GM19035 (cell line): ENCODE measurements at regions not wholly inside any gene's neighbourhood (a gene's known extent, or its start where the extent isn't known, plus 50 kb on each side); places are given as distances from the start of the nearest gene placed in this dataset.

Experiments
- ATAC-seq: cut with Tn5 transposase; IDR thresholded peaks from one replicate; pipeline ENCODE4 v1.9.1; 2021; ENCODE audit not compliant: unreplicated experiment

DNA sequence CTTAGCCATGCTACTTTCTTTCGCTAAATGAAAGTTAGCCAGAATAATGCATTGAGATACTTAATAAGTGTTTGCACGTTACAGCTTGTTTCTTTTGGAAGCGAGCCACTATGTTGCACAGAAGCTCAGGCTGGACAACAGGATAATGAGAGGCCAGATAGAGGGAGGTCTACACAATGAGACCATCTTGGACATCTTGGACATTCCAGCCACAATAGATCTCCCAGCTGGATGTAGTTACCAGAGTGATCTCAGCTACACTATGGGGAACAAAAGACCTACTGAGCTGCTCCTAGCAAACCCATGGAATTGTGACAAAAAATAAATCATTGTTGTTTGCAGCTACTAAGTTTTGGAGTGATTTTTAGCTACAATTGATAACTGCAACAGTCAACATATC is 540.1 kb upstream of the SEMA6D start:
- no peak for ATAC-seq

DNA sequence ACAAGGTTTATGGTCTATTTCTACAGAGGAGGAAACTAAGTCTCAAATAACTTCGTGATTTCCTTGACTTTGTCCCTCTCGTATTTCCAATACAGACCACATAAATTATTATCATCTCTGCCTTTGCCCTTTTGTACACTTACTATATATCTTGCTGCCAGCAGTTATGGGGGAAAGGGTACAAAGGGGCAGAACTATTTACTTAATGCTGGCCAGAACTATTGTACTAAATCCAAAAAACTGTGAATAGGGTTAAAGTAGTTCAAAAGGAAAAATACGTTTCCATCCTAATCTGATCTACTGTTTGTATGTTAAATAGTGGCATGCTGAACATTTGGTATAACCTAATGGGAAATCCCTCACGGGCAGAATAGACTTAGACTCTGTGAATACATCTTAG is 537.3 kb upstream of the SEMA6D start:
- no peak for ATAC-seq

DNA sequence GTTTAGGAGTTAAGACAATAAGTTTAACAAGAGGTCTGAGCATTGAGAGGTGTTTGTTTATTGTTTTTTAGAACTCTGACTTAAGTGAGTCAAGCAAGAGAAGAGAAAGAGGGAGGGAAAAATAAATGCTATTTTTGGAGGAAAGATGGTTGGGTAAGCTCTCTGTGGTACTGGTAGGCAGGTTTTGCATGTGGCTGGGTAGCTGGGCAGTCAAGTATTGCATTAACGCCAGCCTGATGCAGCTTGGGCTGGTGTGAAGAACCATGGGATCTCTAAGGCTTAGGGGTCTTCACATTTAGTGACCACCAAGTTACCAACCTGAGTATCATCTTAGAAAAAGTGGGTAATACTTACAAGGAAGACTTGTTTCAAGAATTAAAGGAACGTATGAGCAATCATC is 534.5 kb upstream of the SEMA6D start:
- no peak for ATAC-seq

- no peak for ATAC-seq
Measured at GRCh38 chr15:47184003-47184907, 533.0 kb upstream of the SEMA6D start.

DNA sequence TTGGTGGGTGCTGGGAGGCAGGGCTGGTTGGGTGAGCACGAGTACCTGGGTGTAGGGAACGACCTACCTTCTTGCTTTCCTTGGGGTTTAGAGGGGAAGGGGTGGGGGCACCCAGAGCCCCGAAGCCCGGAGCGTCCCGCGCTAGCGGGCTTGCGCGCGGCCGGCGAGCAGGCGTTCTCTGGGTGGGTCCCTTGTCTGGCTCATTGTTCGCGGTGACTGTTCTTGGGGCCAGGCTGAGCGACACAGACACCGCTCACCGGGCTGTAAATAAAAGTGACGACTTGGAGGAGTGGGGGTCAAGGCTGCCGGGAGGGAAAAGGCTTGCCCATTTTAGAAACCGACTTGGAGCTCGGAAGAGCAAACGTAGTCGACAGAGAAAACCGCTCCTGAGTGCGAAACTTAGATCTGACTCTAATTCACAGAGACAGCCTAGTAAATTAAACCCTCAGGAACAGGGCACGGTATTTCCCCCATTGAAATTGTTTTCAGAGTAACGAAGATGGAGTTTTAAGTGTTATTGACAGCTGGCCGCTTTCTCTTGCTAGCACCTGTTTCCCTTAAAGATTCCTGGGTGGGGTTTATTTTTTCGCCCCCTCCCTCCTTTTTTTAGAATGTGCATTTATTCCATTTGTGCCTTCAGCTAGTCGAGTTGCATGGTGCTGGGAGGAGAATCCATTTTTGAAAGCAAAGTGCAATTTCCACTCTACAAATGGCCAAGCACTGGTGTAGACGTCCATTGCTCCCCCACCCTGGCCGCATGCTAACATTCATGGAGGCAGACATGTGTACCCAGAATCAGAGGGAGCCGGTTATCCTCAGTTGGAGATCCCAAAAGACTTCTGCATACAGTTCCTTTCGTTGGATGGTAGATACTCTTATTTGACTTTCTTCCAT is 532.1 kb upstream of the SEMA6D start:
- no peak for ATAC-seq

GRCh38 chr15:47186075-47186474 is 531.2 kb upstream of the SEMA6D start:
- no peak for ATAC-seq

DNA sequence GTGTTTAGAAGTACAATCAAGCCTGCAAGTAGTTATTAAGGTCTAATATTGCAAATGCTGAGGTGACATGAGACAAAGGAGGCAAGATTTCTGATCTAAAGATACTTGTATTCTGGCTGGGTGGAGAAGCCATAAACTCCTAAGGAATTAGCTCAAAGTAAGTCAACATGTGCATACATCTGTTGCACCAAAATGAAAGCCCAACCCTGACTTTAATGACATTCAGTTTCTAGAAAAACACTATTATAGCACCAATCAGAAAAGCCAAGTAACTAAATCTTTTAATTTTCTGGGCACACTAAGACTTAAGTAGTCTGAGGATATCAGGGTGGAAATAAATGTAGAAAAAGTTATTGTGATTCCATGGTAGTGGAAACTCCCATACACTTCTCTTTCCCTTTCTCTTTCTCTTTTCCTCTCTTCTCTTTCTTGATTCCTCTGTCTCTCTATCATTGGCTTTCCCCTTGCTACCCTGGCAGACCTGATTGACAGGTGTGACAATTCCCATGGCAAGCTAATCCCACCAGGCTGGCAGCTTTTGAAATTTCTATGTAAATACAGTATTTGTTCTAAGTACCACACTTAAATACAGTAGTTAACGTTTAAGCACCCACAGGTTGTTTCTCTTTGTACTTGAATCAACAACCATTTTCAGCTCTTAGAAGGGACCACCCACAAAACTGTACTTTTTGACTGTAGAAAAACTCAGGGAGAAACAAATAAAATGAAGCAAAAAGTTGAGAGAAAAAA is 528.4 kb upstream of the SEMA6D start:
- no peak for ATAC-seq

- ATAC-seq, result no peak
Measured at GRCh38 chr15:47194718-47195117, 522.6 kb upstream of the SEMA6D start.

DNA sequence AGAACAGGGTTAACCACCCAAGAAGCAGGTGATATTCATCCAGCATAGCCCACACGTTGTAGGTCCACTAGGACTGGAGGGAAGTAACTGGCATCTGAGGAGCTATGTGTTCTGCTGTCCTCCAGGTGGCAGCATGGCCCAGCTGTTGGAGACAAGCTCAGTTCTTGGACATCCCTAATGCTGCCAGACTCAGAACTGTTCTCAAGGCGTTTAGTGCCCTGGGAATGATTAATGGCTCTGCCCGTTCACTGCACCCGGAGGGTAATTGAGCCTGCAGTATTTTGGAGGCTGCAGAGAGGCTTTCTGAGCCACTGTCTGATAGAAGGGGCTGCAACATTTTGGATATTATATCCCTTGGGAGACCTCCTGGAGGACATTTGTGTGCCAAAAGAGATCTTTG is 521.3 kb upstream of the SEMA6D start:
- peak; percentile 95 for ATAC-seq

DNA sequence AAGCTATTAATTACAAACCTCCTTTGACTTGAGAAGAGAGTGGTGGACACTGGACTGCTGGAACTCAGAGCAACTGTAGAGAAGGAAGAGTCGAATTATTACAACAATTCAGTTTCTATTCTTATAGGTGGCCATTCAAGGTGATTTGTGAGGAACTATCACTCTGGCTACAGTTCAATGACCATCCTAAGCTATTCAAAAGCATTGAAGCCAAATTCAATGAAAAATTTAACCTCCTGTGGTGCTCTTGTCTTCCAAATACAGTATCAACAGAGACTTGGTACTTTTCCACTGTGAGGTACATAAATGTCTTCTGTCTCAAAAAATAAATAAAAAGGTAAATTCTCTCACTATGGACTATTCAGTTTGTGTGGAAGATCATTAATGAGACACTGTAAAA is 513.3 kb upstream of the SEMA6D start:
- no peak for ATAC-seq

DNA sequence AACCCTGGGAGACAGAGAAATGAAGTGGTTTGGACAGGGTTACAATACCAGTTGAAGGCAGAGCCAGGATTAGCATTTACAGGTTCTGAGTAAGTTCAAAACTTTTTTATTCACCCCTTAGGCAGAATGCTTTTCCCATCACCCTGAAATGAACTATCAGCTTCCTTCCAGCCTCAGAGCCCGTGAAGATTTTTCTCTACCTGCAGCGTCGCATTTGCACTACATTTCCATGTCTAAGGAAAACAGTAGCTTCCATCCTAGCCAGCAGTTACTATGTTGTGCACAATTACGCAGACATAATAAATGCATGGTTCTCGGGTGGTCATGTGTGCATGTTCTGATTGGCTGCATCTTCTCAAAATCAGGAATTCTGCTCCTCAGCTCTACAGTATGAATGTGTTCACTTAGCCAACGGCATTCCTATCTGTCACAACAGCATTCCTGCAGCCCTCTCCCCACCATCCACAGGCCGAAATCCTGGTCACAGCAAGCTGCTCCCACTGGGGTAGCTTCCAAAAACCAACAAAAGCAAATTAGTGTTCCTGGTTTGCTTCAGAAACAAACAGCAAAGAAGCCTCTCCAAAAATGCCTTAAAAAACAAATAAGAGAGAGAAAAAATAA is 510.8 kb upstream of the SEMA6D start:
- no peak for ATAC-seq

DNA sequence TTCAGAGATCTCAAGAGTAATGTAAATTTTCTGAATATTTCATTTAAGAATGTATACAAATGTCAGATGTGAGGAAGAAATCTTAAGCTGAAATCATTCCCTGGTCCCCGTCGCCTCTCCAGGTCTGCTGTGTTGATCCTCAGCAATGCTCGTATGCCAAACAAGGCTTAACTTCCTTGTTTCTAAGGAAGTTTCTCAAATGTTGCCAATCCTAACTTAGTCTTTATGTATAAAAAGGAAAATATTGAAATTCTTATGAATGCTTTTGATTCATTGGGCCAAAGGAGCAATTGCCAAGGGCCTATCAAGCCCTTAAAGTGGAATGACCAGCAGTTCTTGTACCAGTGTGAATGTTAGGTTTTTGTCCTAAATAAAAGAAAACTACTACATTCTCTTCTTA is 507.7 kb upstream of the SEMA6D start:
- ATAC-seq, result no peak

DNA sequence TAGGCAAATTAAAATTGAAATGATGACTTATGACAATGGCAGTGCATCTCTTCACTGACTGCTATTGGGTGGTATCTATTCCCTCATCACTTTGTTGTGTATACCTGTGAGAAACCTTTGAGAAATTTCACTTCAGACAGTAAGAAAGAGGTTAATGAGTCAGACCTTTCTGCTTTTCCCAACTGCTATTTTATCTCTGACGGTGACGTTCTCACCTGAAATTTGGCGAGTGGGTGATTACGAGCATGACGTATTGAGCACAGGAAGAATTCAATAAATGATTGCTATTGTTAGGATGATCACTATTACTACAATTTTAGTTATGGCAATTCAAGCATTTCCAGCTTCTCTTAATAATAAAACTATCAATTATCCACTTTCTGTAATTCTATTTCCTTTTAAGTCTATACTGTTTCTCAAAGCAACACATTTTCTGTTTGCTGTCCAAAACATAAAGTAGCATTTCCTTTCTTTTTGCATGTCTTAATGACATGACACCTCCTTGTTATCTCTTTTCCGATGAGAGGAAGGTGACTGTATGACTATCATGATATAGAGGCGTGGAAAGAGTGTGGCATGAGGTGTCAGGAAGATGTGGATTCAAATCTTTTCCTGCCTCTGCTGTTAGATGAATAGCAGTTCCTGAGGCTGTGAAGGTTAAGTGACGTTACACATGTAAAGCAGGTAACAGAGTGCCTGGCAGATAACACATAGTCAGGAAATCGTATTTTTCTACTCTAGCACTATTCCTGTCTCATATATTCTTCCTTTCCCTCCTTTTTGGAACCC is 504.9 kb upstream of the SEMA6D start:
- ATAC-seq, result no peak

GRCh38 chr15:47213883-47214282 is 503.4 kb upstream of the SEMA6D start:
- ATAC-seq, result no peak

- ATAC-seq, result no peak
Measured at GRCh38 chr15:47218295-47218694, 499.0 kb upstream of the SEMA6D start.

DNA sequence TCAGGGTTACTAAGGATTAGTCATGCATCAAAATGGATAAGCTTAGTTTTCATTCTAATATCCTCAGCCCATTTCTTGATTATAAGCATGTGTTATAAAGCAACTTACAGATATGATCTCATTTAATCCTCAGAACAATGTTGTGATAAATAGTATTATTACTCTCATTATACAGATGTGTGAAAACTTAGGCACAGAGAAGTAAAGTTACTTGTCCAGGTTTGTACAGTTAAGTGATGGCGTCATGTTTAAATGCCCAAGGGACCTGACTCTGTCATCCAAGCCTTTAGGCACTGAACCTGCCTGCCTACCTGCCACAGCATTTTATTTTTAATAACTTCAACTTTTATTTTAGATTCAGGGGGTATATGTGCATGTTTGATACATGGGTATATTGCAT is 472.9 kb upstream of the SEMA6D start:
- ATAC-seq, result no peak

- no peak for ATAC-seq
Measured at GRCh38 chr15:47246317-47246716, 471.0 kb upstream of the SEMA6D start.

GRCh38 chr15:47258521-47258920 is 458.8 kb upstream of the SEMA6D start:
- ATAC-seq, result no peak

DNA sequence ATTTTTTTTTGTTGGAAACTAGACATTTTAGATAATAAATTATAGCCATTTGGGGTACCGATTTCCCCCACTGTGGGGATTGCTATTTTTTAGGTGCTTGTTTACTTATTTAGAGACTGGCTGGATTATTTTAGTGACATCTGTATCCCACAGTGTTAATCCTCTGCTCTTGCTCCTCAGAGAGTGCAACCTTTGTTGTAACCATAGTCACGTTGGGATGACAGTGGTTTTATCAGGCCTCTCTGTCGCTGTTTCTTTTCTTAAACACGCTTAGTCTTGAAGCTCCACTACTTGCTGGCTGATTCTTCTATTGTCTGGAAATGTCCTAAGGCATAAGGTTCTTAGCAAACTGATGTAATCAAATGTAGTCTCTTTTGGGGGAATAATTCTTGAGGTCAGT is 451.6 kb upstream of the SEMA6D start:
- no peak for ATAC-seq

DNA sequence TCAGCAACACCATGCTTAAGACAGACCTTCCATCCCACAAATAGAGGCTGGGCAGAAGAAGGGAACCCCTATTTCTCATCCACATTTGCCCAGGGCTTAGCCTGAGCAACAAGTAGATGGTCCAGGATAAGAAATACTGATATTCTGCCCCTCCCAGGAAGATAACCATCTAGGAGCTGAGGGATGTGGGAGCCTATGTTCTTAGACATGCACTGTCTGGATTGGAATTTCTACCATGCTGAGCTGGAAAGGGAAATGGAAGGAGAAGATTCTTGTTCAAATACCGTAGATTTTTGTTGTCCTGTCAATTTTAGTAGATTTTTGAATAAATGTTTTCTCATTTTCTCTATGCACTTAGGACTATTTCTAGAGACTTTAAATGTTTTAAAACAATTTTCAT is 450.7 kb upstream of the SEMA6D start:
- ATAC-seq, result no peak
